Panc1 (cell line): ENCODE measurements at regions not wholly inside any gene's neighbourhood (a gene's known extent, or its start where the extent isn't known, plus 50 kb on each side); places are given as distances from the start of the nearest gene placed in this dataset.

Experiments used
- POLR2AphosphoS5 ChIP-seq: IDR thresholded peaks from 2 replicates; pipeline ENCODE4 v1.6.1; 2012; ENCODE audit warnings: mild to moderate bottlenecking, low read depth, low read length, moderate library complexity
- TCF7L2 ChIP-seq: IDR thresholded peaks from 2 replicates; pipeline ENCODE4 v1.6.1; 2011; ENCODE audit warnings: mild to moderate bottlenecking, low read depth, low read length, inconsistent platforms
- TF ChIP-seq, protein P1 (sequence below): fragments of 450-650 bp; IDR thresholded peaks from 2 replicates; pipeline ENCODE4 v1.5.1; 2017; ENCODE audit warnings: mild to moderate bottlenecking

GRCh38 chr10:10489805-10490571 lies 527.7 kb upstream of the CELF2 start:
- TF ChIP-seq POLR2AphosphoS5 (no peak), TCF7L2 (no peak)
- TF ChIP-seq, protein P1, sequence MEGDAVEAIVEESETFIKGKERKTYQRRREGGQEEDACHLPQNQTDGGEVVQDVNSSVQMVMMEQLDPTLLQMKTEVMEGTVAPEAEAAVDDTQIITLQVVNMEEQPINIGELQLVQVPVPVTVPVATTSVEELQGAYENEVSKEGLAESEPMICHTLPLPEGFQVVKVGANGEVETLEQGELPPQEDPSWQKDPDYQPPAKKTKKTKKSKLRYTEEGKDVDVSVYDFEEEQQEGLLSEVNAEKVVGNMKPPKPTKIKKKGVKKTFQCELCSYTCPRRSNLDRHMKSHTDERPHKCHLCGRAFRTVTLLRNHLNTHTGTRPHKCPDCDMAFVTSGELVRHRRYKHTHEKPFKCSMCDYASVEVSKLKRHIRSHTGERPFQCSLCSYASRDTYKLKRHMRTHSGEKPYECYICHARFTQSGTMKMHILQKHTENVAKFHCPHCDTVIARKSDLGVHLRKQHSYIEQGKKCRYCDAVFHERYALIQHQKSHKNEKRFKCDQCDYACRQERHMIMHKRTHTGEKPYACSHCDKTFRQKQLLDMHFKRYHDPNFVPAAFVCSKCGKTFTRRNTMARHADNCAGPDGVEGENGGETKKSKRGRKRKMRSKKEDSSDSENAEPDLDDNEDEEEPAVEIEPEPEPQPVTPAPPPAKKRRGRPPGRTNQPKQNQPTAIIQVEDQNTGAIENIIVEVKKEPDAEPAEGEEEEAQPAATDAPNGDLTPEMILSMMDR = no peak
